Tibial nerve (tissue), 4 donors: ENCODE measurements at regions not wholly inside any gene's neighbourhood (a gene's known extent, or its start where the extent isn't known, plus 50 kb on each side); places are given as distances from the start of the nearest gene placed in this dataset.

Experiments
- DNase-seq, 2 donors: peaks; one replicate each; pipeline ENCODE4 v3.0.0-alpha.2; 2019; ENCODE audit warnings: low spot score in 2 of 2
- H3K27ac ChIP-seq, 4 donors: fragments of 200-600 bp; sonication (generic) in 3 of 4; one replicate each; pipeline ENCODE4 v1.5.1; 2017 to 2019; ENCODE audit warnings: mild to moderate bottlenecking in 1 of 4
- H3K27me3 ChIP-seq, 2 donors: fragments of 200-600 bp; sonication (generic) in 1 of 2; one replicate each; pipeline versions ENCODE4 v1.5.1 to v1.6.0; 2017 to 2019
- H3K36me3 ChIP-seq, 3 donors: fragments of 200-600 bp; sonication (generic); one replicate each; pipeline ENCODE4 v1.5.1; 2018 to 2019
- H3K4me1 ChIP-seq, 4 donors: fragments of 200-600 bp; sonication (generic) in 3 of 4; one replicate each; pipeline ENCODE4 v1.5.1; 2017 to 2019
- H3K4me3 ChIP-seq, 4 donors: fragments of 200-600 bp; sonication (generic) in 3 of 4; one replicate each; pipeline ENCODE4 v1.5.1; 2017 to 2019; ENCODE audit warnings: mild to moderate bottlenecking in 1 of 4, moderate library complexity in 1 of 4
- H3K9me3 ChIP-seq, 4 donors: fragments of 200-600 bp; sonication (generic) in 3 of 4; one replicate each; pipeline ENCODE4 v1.5.1; 2017 to 2019
- EP300 ChIP-seq, 2 donors: sonication (generic); formaldehyde crosslinking; IDR thresholded peaks; one replicate each; pipeline ENCODE4 v1.6.1; 2017; ENCODE audit warnings: antibody characterized with exemption in 2 of 2, mild to moderate bottlenecking in 1 of 2
- POLR2A ChIP-seq, 2 donors: fragments of 450-650 bp; IDR thresholded peaks; one replicate each; pipeline ENCODE4 v1.6.1; 2017; ENCODE audit warnings: antibody characterized with exemption in 2 of 2, mild to moderate bottlenecking in 2 of 2, moderate library complexity in 2 of 2
- WGBS, 2 donors: methylation state at CpG; one replicate each; pipeline ENCODE4 v1.1.5; 2018; 5-methylcytosine and 5-hydroxymethylcytosine counted together
- TF ChIP-seq, protein P1 (sequence below), 5 experiments: fragments of 200-600 bp in 3 of 5; fragments of 450-650 bp in 2 of 5; sonication (generic) in 3 of 5; IDR thresholded peaks; one replicate each; pipeline ENCODE4 v1.5.1; 2016 to 2019; ENCODE audit warnings: antibody characterized with exemption in 5 of 5, mild to moderate bottlenecking in 3 of 5, moderate library complexity in 2 of 5

DNA sequence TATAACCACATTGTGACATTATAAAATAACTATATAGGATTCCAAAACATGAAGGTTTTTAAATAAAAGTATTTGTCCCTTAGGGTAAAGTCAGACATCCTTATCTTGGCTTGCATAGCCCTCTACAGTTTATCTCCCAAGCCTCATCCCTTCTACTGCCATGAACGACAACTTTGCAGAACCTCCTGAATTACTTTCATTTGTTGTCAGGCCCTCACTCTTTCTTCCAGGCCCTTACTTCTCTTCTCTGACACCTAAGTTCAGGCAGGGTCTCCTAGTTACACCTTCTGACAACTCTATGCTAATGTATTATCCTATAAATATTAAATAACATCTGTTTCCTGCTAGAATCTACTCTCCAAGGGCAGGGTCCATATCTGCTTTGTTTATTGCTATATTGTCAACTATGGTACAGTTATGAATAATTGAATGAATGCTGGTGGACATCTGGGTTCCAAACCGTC lies 115.7 kb upstream of the MDM1 start:
- Histone ChIP-seq H3K27me3 (no peaks in the 10 kb centered on the region), H3K4me3 (no peak overlapping the region), H3K4me1 (peaks cover 0 to 22% (median 13%) of the 10 kb centered on the region in 4 donors), H3K36me3 (no peaks in the 10 kb centered on the region), H3K27ac (no peak overlapping the region), H3K9me3 (peaks cover 0 to 7% (median 3%) of the 10 kb centered on the region in 4 donors)
- no peak for DNase-seq
- no peak for TF ChIP-seq POLR2A (IDR thresholded peaks at IDR 0.05)
- TF ChIP-seq EP300 (IDR thresholded peaks at IDR 0.05), result no peak
- TF ChIP-seq, protein P1, sequence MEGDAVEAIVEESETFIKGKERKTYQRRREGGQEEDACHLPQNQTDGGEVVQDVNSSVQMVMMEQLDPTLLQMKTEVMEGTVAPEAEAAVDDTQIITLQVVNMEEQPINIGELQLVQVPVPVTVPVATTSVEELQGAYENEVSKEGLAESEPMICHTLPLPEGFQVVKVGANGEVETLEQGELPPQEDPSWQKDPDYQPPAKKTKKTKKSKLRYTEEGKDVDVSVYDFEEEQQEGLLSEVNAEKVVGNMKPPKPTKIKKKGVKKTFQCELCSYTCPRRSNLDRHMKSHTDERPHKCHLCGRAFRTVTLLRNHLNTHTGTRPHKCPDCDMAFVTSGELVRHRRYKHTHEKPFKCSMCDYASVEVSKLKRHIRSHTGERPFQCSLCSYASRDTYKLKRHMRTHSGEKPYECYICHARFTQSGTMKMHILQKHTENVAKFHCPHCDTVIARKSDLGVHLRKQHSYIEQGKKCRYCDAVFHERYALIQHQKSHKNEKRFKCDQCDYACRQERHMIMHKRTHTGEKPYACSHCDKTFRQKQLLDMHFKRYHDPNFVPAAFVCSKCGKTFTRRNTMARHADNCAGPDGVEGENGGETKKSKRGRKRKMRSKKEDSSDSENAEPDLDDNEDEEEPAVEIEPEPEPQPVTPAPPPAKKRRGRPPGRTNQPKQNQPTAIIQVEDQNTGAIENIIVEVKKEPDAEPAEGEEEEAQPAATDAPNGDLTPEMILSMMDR (IDR thresholded peaks at IDR 0.05), result no peak
- WGBS, 2 donors, result 58 to 68% methylated on average over 2 of the region's 2 CpGs

DNA sequence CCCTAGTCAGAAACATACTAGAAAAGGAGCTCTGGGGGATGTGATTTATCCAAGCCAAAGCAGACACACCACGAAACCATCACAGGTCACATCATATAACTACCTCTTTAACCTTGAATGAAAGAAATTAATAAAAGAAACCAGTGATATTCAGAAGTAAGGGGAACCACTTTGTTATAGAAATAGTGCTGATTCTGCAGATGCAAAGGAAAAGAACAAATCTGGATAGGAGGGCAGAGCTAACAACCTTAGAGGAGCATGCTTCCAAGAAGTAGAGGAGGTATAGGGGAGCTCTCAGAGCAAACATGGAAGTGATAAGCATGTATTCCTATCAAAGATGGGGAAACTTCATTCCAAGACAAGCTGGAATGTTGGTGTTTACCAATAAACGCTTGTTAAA lies 117.0 kb upstream of the MDM1 start:
- no peak overlapping the region for H3K4me3 ChIP-seq
- H3K27ac ChIP-seq, result no peak overlapping the region
- H3K36me3 ChIP-seq, result no peaks in the 10 kb centered on the region
- TF ChIP-seq EP300 (IDR thresholded peaks at IDR 0.05), result no peak
- TF ChIP-seq, protein P1 (IDR thresholded peaks at IDR 0.05), result no peak
- TF ChIP-seq POLR2A (IDR thresholded peaks at IDR 0.05), result no peak
- peaks cover 0 to 22% (median 13%) of the 10 kb centered on the region in 4 donors for H3K4me1 ChIP-seq
- no peak for DNase-seq
- H3K27me3 ChIP-seq, result no peaks in the 10 kb centered on the region
- 91 to 97% methylated on average over 2 of the region's 2 CpGs for WGBS, 2 donors
- H3K9me3 ChIP-seq, result peaks cover 0 to 6% (median 0%) of the 10 kb centered on the region in 4 donors

GRCh38 chr12:68450947-68451260 lies 118.7 kb upstream of the MDM1 start:
- WGBS, 2 donors, result 72 to 79% methylated on average over 3 of the region's 3 CpGs
- H3K27me3 ChIP-seq, result no peaks in the 10 kb centered on the region
- no peaks in the 10 kb centered on the region for H3K9me3 ChIP-seq
- H3K4me1 ChIP-seq, result peaks cover 0 to 33% (median 18%) of the 10 kb centered on the region in 4 donors
- H3K36me3 ChIP-seq, result no peaks in the 10 kb centered on the region
- no peak for DNase-seq
- no peak for TF ChIP-seq POLR2A (IDR thresholded peaks at IDR 0.05)
- TF ChIP-seq EP300 (IDR thresholded peaks at IDR 0.05), result no peak
- H3K27ac ChIP-seq, result peak overlapping the region in 1 of 4 donors; percentile 38
- no peak overlapping the region for H3K4me3 ChIP-seq

DNA sequence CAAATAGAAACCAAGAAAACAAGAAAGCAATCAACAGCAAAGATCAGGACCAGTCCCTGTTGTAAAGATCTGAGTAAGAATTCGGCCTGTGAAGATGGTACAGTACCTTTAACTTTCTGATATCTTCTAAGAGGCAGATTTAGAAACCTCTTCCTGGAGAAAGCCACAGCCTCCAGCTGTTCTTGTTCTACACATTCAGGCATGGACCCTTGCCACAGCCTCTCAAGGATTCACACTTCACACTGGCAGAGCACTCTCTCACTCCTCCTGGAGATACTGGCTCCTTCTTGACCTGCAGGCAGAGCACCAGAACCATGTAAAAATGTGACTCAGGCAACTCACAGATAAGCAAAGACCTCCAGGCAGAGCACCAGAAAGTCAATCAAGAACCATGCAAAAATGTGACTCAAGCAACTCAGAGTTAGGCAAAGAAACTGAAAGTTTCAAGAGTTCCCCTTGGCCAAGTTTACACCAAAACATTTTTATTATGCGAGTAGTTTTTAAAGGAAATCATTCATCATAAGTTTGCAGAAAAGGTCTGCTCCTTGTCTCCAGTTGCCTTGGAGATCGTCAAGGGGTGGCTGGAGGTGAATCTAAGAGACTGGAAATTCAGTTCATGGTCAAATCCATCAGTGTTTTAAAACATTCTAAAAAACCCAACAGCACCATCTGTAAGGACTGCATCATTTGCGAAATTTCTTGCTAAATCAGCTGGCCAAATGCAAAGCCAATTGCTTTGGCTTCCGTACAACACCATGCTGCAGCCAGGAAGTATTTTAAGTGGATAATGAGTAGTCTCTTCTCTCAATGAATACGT lies 119.3 kb upstream of the MDM1 start:
- 28 to 31% methylated on average over 6 of the region's 6 CpGs for WGBS, 2 donors
- Histone ChIP-seq H3K9me3 (no peaks in the 10 kb centered on the region), H3K4me1 (peaks cover 0 to 33% (median 18%) of the 10 kb centered on the region in 4 donors), H3K27ac (peak overlapping the region in 3 of 4 donors; percentile 4 to 38 (median 36)), H3K4me3 (peak overlapping the region in 1 of 4 donors; percentile 1), H3K27me3 (no peaks in the 10 kb centered on the region), H3K36me3 (no peaks in the 10 kb centered on the region)
- TF ChIP-seq EP300 (IDR thresholded peaks at IDR 0.05), result peak in 1 of 2 donors; percentile 59
- no peak for TF ChIP-seq POLR2A (IDR thresholded peaks at IDR 0.05)
- peak in 1 of 2 donors; percentile 59 for DNase-seq

DNA sequence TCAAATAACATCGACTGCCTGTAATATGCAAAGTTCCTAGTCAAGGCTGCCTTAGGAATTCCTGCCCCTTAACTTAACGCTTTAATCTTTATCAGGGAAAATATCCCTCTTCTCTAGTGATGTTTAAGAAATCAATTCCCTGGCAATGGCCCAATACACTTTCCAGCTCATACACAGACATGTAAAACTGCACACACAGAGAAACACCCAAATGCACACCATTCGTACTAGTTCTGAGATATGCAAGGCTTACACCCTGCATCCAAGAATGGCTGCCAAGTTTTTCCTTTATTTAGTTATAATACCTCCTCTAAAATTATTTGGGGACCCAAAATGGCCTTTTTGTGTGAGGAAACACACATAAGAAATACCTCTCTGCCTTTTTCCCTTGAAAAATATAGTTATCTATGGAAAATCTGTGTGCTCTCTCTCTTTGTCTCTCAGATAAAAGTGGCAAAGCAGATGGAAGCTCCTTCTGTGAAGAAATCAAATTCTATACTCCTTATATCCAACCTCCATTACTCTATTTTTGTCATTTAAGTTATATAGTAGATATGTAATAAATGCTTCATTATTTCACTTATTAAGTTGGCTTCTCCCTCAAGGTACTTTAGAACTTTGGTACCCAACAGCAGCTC lies 120.0 kb upstream of the MDM1 start:
- WGBS, 2 donors, result 29 to 34% methylated on average over 3 of the region's 3 CpGs
- Histone ChIP-seq H3K9me3 (no peaks in the 10 kb centered on the region), H3K27me3 (no peaks in the 10 kb centered on the region), H3K36me3 (no peaks in the 10 kb centered on the region), H3K27ac (peak overlapping the region in 1 of 4 donors; percentile 38), H3K4me3 (no peak overlapping the region), H3K4me1 (peaks cover 0 to 33% (median 18%) of the 10 kb centered on the region in 4 donors)
- TF ChIP-seq, protein P1 (IDR thresholded peaks at IDR 0.05), result no peak
- no peak for TF ChIP-seq POLR2A (IDR thresholded peaks at IDR 0.05)
- no peak for DNase-seq

- peaks cover 0 to 33% (median 18%) of the 10 kb centered on the region in 4 donors for H3K4me1 ChIP-seq
- DNase-seq, result no peak
- TF ChIP-seq, protein P1 (IDR thresholded peaks at IDR 0.05), result no peak
- TF ChIP-seq EP300 (IDR thresholded peaks at IDR 0.05), result no peak
- TF ChIP-seq POLR2A (IDR thresholded peaks at IDR 0.05), result no peak
- no peak overlapping the region for H3K27ac ChIP-seq
- H3K27me3 ChIP-seq, result no peaks in the 10 kb centered on the region
- WGBS, 2 donors, result 75 to 79% methylated on average over 3 of the region's 3 CpGs
- no peaks in the 10 kb centered on the region for H3K36me3 ChIP-seq
- H3K4me3 ChIP-seq, result no peak overlapping the region
- no peaks in the 10 kb centered on the region for H3K9me3 ChIP-seq
Measured at GRCh38 chr12:68453278-68453677, 121.1 kb upstream of the MDM1 start.
